ENCODE measurements at regions not wholly inside any gene's neighbourhood (a gene's known extent, or its start where the extent isn't known, plus 50 kb on each side); places are given as distances from the start of the nearest gene placed in this dataset.

DNA sequence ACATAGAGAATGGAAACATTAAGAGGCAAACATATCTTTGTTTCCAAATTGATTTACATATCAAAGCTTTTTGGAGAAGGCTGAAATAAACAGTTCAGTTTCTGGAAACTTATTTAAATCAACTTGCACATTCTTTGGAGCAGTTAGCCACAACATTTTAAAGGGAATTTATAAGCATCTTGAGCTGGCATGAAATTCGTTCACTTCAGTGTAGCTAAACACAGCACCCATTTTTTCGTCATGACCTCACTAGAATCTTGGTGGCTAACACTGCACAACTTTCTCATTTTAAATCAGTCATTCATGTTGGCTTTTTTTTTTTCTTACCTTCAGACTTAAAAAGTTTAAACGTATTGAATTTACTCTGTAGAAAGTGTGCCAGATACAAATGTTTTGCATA lies 1139.9 kb upstream of the FLRT2 start:
- no peak for TF ChIP-seq ZNF24 (tag by site-specific recombination; IDR thresholded peaks at IDR 0.05)
- TF ChIP-seq ZNF513 (tag by site-specific recombination; IDR thresholded peaks at IDR 0.05), result no peak
- no peak for TF ChIP-seq REPIN1 (tag by site-specific recombination; IDR thresholded peaks at IDR 0.05; ENCODE audit: low read depth)
- TF ChIP-seq KLF16 (tag by site-specific recombination; IDR thresholded peaks at IDR 0.05), result no peak
- no peak for TF ChIP-seq REST (tag by site-specific recombination; IDR thresholded peaks at IDR 0.05)
